Heart right ventricle (tissue), 16 donors: ENCODE measurements at regions not wholly inside any gene's neighbourhood (a gene's known extent, or its start where the extent isn't known, plus 50 kb on each side); places are given as distances from the start of the nearest gene placed in this dataset.

Source experiments
- ATAC-seq, 8 donors: fragments of 200-7000 bp; cut with Tn5 transposase; one replicate each; pipeline ENCODE4 v1.9.1; 2020; ENCODE audit warnings: mild to moderate bottlenecking in 8 of 8, moderate library complexity in 8 of 8, moderate number of reproducible peaks in 1 of 8
- DNase-seq, 2 donors: peaks; one replicate each; pipeline ENCODE4 v3.0.0-alpha.2; 2020
- H3K27ac ChIP-seq, 10 donors: fragments of 200-600 bp; sonication (generic) in 2 of 10; one replicate each; pipeline versions ENCODE4 v1.5.0 to v1.8.0; 2020 to 2022; ENCODE audit warnings: mild to moderate bottlenecking in 3 of 10
- H3K27me3 ChIP-seq, 7 donors: fragments of 200-600 bp; one replicate each; pipeline ENCODE4 v1.8.0; 2021 to 2022; ENCODE audit warnings: mild to moderate bottlenecking in 2 of 7
- H3K36me3 ChIP-seq, 9 donors: fragments of 200-600 bp; sonication (generic) in 1 of 9; one replicate each; pipeline versions ENCODE4 v1.5.0 to v1.8.0; 2020 to 2022; ENCODE audit warnings: mild to moderate bottlenecking in 2 of 9
- H3K4me1 ChIP-seq, 9 donors: fragments of 200-600 bp; sonication (generic) in 1 of 9; one replicate each; pipeline versions ENCODE4 v1.5.0 to v1.8.0; 2020 to 2022; ENCODE audit warnings: mild to moderate bottlenecking in 4 of 9
- H3K4me3 ChIP-seq, 10 donors: fragments of 200-600 bp; sonication (generic) in 2 of 10; one replicate each; pipeline versions ENCODE4 v1.5.0 to v1.8.0; 2020 to 2022; ENCODE audit warnings: mild to moderate bottlenecking in 7 of 10, moderate library complexity in 2 of 10
- H3K9me3 ChIP-seq, 11 donors: fragments of 200-600 bp in 10 of 11; sonication (generic) in 2 of 11; one replicate each; pipeline versions ENCODE4 v1.5.0 to v1.8.0; 2013 to 2022; ENCODE audit warnings: mild to moderate bottlenecking in 2 of 11, control low read depth in 1 of 11, moderate library complexity in 1 of 11
- WGBS, 2 donors: extraction: QIAGEN DNeasy Blood & Tissue Kit; methylation state at CpG; one replicate each; pipeline ENCODE4 v1.1.7; 2013; ENCODE audit warnings: inconsistent platforms in 1 of 2; 5-methylcytosine and 5-hydroxymethylcytosine counted together
- intact Hi-C, 10 donors: fragments of 100-400 bp; cut with DNase I; formaldehyde crosslinking; loops; one replicate each; pipeline versions ENCODE4 v1.11.1 to v1.14.2; 2022
- TF ChIP-seq, protein P1 (sequence below), 9 donors: fragments of 200-600 bp; sonication (generic) in 2 of 9; IDR thresholded peaks; one replicate each; pipeline versions ENCODE4 v1.5.0 to v1.8.0; 2021 to 2022; ENCODE audit warnings: antibody characterized with exemption in 9 of 9, mild to moderate bottlenecking in 5 of 9, moderate library complexity in 1 of 9
- donor health status: Arrhythmogenic right ventricular cardiomyopathy.
- donor health status: ischemic (EF 13 %, LVEDD 7.1; RV severe dilation, severe dysfunction).
- donor health status: healthy with polysubstance abuse.
- donor health status: DM: no; HTN: yes; CAD: no.
- donor health status: DM: no; HTN: no; CAD: no.
- donor health status: ischemic (EF 25% LVEDD 6.9; RV normal size, moderate dysfunction).
- donor health status: ischemic (EF 25% LVEDD 5.7; RV mildly dilated, moderate dysfunction).
- donor health status: healthy.
- donor health status: DM: yes; HTN: yes; CAD: no.
- donor health status: Ischemic cardiomyopathy.
- donor health status: ischemic (EF 35%, LVEDD 5.7; RV mildly dilated, moderate dysfunction).
- donor health status: nonischemic (EF 11% LVEDD 7.7; RV severe dilation, severe dysfunction).
- donor health status: DM: yes; HTN: yes; CAD: no.
- donor health status: PGD.
- donor health status: ischemic (EF 29% LVEDD 5.4; RV normal size, mild dysfunction).
- donor health status: nonischemic (EF 23%, LVEDD 6.1; RV moderate dilation, normal function).

GRCh38 chr2:222778400-222778799, 82.4 kb upstream of the ACSL3 start:
- no peak for ATAC-seq
- TF ChIP-seq, protein P1, sequence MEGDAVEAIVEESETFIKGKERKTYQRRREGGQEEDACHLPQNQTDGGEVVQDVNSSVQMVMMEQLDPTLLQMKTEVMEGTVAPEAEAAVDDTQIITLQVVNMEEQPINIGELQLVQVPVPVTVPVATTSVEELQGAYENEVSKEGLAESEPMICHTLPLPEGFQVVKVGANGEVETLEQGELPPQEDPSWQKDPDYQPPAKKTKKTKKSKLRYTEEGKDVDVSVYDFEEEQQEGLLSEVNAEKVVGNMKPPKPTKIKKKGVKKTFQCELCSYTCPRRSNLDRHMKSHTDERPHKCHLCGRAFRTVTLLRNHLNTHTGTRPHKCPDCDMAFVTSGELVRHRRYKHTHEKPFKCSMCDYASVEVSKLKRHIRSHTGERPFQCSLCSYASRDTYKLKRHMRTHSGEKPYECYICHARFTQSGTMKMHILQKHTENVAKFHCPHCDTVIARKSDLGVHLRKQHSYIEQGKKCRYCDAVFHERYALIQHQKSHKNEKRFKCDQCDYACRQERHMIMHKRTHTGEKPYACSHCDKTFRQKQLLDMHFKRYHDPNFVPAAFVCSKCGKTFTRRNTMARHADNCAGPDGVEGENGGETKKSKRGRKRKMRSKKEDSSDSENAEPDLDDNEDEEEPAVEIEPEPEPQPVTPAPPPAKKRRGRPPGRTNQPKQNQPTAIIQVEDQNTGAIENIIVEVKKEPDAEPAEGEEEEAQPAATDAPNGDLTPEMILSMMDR (IDR thresholded peaks at IDR 0.05): no peak
- intact Hi-C loops: no loop called here
- H3K4me1 ChIP-seq: peaks cover 0 to 5% (median 0%) of the 10 kb centered on the region in 9 donors
- DNase-seq: no peak
- H3K4me3 ChIP-seq: no peak overlapping the region
- H3K36me3 ChIP-seq: no peaks in the 10 kb centered on the region
- no peak overlapping the region for H3K27ac ChIP-seq
- H3K9me3 ChIP-seq: no peaks in the 10 kb centered on the region
- 87 to 91% methylated on average over 3 of the region's 3 CpGs for WGBS, 2 donors
- no peaks in the 10 kb centered on the region for H3K27me3 ChIP-seq

DNA sequence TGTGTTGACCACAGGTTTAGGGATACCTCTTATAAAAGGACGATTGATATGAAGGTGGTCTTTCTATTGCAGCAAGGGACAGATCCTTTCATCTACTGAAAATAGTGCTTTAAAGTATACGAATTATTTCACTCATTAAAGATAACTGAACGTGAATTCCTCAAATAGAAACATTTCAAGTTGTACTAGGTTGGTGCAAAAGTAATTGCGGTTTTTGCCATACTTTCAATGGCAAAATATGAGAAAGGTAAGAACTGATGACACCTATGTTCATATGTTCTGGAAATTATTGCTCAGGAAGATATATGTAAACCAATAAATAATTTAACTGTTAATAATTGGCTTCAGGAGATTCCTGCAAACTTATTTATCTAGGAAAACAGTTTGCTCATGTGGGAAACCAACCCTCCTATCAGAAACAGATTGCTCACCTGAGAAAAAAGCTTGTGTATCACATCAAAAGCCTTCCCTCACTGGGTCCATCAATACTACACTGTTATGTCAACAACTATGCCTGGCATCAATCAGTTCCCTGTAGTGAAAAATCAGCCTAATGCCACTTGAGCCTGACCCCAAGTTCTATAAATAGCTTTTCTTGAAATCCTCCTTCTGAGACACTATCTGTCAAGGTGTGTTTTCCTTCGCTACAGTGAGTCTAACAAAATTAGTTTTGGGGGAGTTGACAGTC, 81.5 kb upstream of the ACSL3 start:
- Histone ChIP-seq H3K4me3 (no peak overlapping the region), H3K9me3 (no peaks in the 10 kb centered on the region), H3K27ac (no peak overlapping the region), H3K36me3 (no peaks in the 10 kb centered on the region), H3K27me3 (no peaks in the 10 kb centered on the region), H3K4me1 (peaks cover 0 to 5% (median 0%) of the 10 kb centered on the region in 9 donors)
- TF ChIP-seq, protein P1 (IDR thresholded peaks at IDR 0.05): no peak
- no peak for DNase-seq
- no peak for ATAC-seq
- intact Hi-C loops: no loop called here
- 72 to 80% methylated on average over 5 of the region's 5 CpGs for WGBS, 2 donors

GRCh38 chr2:222780051-222780450, 80.8 kb upstream of the ACSL3 start:
- DNase-seq (no peak), ATAC-seq (no peak)
- intact Hi-C loops: no loop called here
- 86 to 88% methylated on average over 4 of the region's 4 CpGs for WGBS, 2 donors
- TF ChIP-seq, protein P1 (IDR thresholded peaks at IDR 0.05): no peak
- no peak overlapping the region for H3K27ac ChIP-seq
- H3K9me3 ChIP-seq: no peaks in the 10 kb centered on the region
- no peaks in the 10 kb centered on the region for H3K27me3 ChIP-seq
- no peaks in the 10 kb centered on the region for H3K36me3 ChIP-seq
- H3K4me1 ChIP-seq: peaks cover 0 to 5% (median 0%) of the 10 kb centered on the region in 9 donors
- H3K4me3 ChIP-seq: no peak overlapping the region

DNA sequence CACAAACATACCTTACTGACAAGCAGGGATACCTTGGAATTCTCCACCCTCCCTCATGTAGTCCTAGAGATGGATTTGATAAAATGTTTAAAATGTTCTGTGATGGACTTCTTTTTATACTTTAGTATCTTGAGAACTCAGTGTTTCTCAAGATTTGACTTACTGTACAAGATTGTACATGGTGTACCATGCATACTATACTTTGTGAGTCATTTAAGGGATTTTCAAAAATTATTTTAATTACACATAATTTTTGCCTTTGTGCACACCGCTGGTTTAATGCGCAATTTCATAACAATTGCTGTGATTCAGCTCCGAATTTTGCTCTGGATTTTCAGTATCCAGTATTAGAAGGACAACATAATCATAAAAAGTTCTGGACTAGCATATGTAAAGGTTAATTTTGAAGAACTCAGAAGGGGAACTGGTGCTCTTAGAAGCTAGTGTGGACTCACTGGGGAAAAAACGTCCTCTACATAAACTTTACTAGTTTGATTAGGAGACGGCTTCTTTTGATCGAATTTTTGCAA, 78.6 kb upstream of the ACSL3 start:
- Histone ChIP-seq H3K4me1 (no peaks in the 10 kb centered on the region), H3K27me3 (no peaks in the 10 kb centered on the region), H3K4me3 (no peak overlapping the region), H3K27ac (no peak overlapping the region), H3K9me3 (no peaks in the 10 kb centered on the region), H3K36me3 (no peaks in the 10 kb centered on the region)
- TF ChIP-seq, protein P1 (IDR thresholded peaks at IDR 0.05): no peak
- WGBS, 2 donors: 86 to 89% methylated on average over 6 of the region's 6 CpGs
- no peak for DNase-seq
- intact Hi-C loops: no loop called here
- no peak for ATAC-seq
